Activated T-cell treated with anti-CD3 and anti-CD28 coated beads, Interleukin-2, amount 50 U/mL, for 4 hours (primary cell): ENCODE measurements at regions not wholly inside any gene's neighbourhood (a gene's known extent, or its start where the extent isn't known, plus 50 kb on each side); places are given as distances from the start of the nearest gene placed in this dataset.

Experiments
- ATAC-seq, 2 donors: fragments of 200-7000 bp; cut with Tn5 transposase; one replicate each; pipeline ENCODE4 v1.10.0; 2021
- DNase-seq: peaks from one replicate; pipeline ENCODE4 v3.0.0-alpha.2; 2020
- H3K27me3 Mint-ChIP-seq: one replicate; pipeline ENCODE4 v1.8.0; 2021; ENCODE audit warnings: low read depth, mixed read lengths
- H3K36me3 Mint-ChIP-seq: one replicate; pipeline ENCODE4 v1.8.0; 2022; ENCODE audit warnings: mixed read lengths; ENCODE audit not compliant: insufficient read depth
- H3K4me1 Mint-ChIP-seq: one replicate; pipeline ENCODE4 v1.8.0; 2021; ENCODE audit warnings: low read depth, mixed read lengths
- H3K4me3 Mint-ChIP-seq: one replicate; pipeline ENCODE4 v1.8.0; 2021; ENCODE audit warnings: mild to moderate bottlenecking, moderate library complexity, mixed read lengths
- H3K9me3 Mint-ChIP-seq: one replicate; pipeline ENCODE4 v1.8.0; 2021; ENCODE audit warnings: mixed read lengths

DNA sequence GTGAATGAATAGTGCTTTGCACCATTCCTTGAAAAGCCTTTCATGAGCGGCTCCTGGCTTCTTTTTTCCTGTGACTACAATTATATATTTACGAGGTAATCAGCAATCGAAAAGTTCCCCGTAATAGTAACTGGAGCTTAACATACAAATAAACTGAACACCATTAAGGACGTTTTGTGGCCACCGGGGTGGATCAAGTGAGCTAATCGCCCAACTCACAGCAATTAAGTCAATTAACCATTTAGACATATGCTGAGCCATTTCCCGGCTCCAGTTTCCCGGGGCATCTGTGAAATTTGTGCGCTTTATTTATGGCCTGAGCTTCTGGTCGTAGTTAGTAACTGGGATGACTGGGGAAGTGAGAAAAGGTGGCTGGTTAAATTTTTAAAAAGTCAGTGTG is 465.2 kb downstream of the MIAT start:
- no peak for ATAC-seq
- no peaks in the 10 kb centered on the region for H3K4me1 Mint-ChIP-seq
- peaks cover 13% of the 10 kb centered on the region for H3K27me3 Mint-ChIP-seq
- peaks cover 4% of the 10 kb centered on the region for H3K9me3 Mint-ChIP-seq
- H3K4me3 Mint-ChIP-seq: no peak overlapping the region
- DNase-seq: no peak
- no peaks in the 10 kb centered on the region for H3K36me3 Mint-ChIP-seq

DNA sequence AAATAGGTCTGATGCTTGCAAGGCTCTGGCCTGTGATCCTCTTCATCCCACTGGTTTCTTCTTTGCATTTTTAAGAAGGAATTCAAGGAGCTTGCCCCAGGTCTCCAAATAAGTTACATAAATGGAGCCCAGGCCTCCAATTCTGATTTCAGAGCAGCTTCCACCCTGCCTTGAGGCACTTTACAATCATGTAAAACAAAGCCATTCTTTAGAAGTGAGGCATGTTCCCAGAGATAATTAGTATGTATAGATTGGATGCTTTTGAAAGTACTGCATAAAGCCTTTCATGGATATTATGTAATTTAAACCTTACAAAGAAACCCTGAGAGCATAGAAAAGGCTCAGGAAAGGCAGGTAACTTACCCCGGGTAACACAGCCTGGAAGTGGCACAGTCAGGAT is 466.5 kb downstream of the MIAT start:
- Mint-ChIP-seq H3K4me3 (no peak overlapping the region), H3K4me1 (no peaks in the 10 kb centered on the region), H3K27me3 (peaks cover 13% of the 10 kb centered on the region), H3K9me3 (peaks cover 4% of the 10 kb centered on the region), H3K36me3 (no peaks in the 10 kb centered on the region)
- DNase-seq: no peak
- ATAC-seq: no peak

DNA sequence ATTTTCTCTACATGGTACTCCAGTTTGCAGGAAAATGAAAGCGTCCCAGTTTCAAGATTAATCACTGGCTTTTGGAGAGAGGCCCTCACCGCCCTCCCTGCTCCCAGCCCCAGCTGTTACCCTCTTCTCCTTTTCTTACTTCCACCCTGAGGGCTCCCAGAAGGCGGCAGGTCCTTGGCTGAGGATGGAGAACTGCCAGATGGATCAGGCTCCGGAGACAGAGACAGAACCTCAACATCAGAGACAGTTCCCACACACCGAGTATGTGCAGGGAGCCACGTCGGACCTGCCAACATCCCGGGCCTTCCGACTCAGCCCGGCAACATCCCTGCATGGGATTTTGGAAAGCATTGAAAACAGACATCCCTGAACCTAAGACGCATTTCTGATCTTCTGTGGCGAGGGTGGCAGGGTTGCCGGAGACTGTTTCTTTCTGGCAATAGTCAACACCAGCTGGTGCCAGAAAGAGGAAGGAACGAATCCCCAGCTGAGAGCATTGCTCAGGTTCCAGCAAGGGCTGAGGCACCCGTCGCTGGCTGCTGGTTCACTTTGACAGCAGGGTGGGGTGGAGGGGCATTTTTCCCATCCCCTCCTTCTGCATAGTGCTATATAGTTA is 467.1 kb downstream of the MIAT start:
- Mint-ChIP-seq H3K4me1 (no peaks in the 10 kb centered on the region), H3K27me3 (peaks cover 13% of the 10 kb centered on the region), H3K36me3 (no peaks in the 10 kb centered on the region), H3K9me3 (peaks cover 4% of the 10 kb centered on the region), H3K4me3 (no peak overlapping the region)
- ATAC-seq (no peak), DNase-seq (no peak)

DNA sequence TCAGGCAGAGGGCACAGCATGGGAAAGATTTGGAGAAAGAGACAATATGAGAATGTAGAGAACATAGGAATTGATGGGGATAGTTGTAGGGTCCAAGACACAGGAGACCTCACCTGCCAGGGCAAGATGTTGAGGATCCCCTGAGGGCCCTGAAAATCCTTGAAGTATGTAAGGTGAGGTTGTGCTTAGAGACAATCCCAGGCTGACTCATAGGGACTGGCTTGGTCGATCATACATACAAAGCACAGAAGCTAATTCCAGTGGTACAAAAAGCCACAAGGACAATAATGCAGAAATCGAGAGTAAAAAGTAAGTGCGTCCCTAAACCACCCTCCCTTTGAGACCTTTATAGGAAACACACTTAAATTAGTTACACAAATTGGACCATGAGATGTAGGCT is 468.2 kb downstream of the MIAT start:
- DNase-seq: no peak
- no peaks in the 10 kb centered on the region for H3K36me3 Mint-ChIP-seq
- no peak overlapping the region for H3K4me3 Mint-ChIP-seq
- no peaks in the 10 kb centered on the region for H3K4me1 Mint-ChIP-seq
- no peak for ATAC-seq
- peaks cover 13% of the 10 kb centered on the region for H3K27me3 Mint-ChIP-seq
- H3K9me3 Mint-ChIP-seq: no peaks in the 10 kb centered on the region

DNA sequence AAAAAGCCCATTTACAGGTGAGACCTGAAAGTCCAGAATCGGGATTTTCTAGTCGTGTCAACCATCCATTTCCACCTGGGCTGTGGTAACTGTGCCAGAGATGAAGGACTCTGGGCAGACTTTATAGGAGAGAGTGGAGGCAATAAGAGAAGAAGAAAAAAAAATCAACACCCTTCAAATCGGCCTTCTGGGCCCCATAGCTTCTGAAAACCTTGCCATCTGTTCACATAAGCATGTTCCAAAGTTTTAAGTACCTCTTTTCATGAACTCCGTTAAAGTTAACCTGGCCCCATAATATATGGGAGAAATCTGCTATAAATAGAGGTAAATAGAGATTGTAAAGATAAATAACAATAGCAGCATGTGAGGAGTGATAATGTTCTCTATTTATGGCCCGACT is 470.5 kb downstream of the MIAT start:
- H3K27me3 Mint-ChIP-seq: peaks cover 16% of the 10 kb centered on the region
- no peak overlapping the region for H3K4me3 Mint-ChIP-seq
- no peaks in the 10 kb centered on the region for H3K36me3 Mint-ChIP-seq
- no peaks in the 10 kb centered on the region for H3K9me3 Mint-ChIP-seq
- H3K4me1 Mint-ChIP-seq: no peaks in the 10 kb centered on the region
- ATAC-seq (no peak), DNase-seq (no peak)

DNA sequence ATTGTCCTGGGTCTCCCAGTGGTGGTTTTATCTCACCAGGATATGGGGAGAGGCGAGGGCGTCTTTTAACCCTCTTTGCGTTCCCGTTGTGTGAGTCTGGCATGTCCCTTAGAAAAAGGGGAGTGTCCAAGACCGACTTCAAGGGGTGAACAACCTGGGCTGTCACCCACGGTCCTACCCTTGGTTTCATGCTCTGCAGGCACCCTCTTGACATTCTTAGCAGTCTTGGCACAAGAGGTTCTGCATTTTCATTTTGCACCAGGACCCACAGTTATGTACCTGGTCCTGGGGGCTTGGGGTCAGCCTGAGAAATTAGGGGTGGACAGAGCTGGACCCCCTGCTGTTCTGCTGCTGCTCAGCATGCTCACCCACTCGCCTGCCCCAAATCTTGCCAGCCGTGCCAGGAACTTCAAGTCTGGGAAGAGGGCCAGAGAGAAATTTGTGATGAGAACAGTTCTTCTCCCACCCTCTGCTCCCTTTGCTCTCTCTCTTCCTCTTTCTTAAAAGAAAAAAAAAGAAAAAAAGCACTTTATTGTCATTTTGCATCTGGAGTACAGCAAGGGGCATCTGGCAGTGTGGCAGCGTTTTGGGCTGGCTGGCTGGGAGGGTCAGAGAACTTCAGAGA is 471.2 kb downstream of the MIAT start:
- peaks cover 17% of the 10 kb centered on the region for H3K27me3 Mint-ChIP-seq
- no peaks in the 10 kb centered on the region for H3K4me1 Mint-ChIP-seq
- no peaks in the 10 kb centered on the region for H3K36me3 Mint-ChIP-seq
- ATAC-seq (no peak), DNase-seq (no peak)
- H3K4me3 Mint-ChIP-seq: no peak overlapping the region
- no peaks in the 10 kb centered on the region for H3K9me3 Mint-ChIP-seq

DNA sequence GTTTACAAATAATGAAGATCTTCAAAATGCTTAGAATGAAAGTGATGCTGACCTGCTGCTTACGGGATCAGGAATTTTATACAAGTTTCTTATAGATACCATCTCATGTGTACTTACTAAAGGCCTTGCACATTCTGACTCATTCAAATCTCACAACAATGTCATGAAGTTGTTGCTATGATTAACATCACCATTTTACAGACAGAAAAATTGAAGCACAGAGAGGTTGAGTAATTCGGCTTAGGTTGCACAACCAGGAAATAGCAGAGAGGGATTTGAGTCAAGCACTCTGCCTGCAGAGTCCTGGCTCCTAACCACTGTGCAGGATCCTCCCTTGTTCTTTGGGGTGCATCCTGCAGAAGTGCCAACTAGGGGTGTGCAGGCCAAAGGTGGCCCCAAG is 471.9 kb downstream of the MIAT start:
- peaks cover 22% of the 10 kb centered on the region for H3K27me3 Mint-ChIP-seq
- no peaks in the 10 kb centered on the region for H3K4me1 Mint-ChIP-seq
- no peaks in the 10 kb centered on the region for H3K36me3 Mint-ChIP-seq
- no peaks in the 10 kb centered on the region for H3K9me3 Mint-ChIP-seq
- no peak for DNase-seq
- ATAC-seq: no peak
- H3K4me3 Mint-ChIP-seq: no peak overlapping the region

DNA sequence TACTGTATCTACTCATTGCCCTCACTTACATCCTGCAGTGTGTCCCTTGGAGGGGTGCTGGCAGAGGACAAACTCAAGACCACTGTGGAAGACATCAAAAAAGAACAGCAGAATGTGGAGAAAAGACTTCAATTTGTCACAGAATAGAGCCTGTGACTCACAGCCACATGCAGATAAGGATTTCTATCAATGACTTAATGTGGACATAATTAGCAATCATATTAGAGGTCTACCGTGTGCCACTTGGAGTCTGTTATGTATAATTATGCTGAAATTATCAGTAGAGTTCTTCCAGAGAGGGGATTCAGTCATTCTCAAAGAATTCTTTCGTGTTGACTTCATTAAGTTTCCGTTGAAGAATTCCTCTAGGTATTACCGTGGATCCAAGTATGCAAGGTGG is 473.5 kb downstream of the MIAT start:
- H3K36me3 Mint-ChIP-seq: no peaks in the 10 kb centered on the region
- ATAC-seq (no peak), DNase-seq (no peak)
- peaks cover 12% of the 10 kb centered on the region for H3K27me3 Mint-ChIP-seq
- H3K4me3 Mint-ChIP-seq: no peak overlapping the region
- no peaks in the 10 kb centered on the region for H3K4me1 Mint-ChIP-seq
- H3K9me3 Mint-ChIP-seq: no peaks in the 10 kb centered on the region

DNA sequence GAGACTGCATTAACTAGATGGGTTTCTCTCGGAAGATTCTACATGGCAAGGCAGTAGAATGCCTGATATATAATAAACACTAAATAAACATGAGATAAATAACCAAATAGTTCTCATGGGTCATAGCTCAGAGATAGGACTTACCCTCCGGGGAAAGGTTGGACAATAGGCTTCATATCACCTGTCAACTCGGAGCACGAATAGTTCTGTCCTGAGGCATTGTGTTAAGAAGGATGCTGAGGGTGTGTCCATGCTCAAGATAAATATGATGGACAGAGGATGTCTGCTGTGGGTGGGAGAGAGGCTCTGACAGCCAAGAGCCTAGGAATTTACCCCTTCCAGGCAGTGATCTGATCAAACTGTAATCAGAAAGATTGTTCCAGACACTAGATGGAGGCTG is 474.0 kb downstream of the MIAT start:
- Mint-ChIP-seq H3K4me3 (no peak overlapping the region), H3K4me1 (no peaks in the 10 kb centered on the region), H3K9me3 (peaks cover under 1% of the 10 kb centered on the region), H3K36me3 (no peaks in the 10 kb centered on the region), H3K27me3 (peaks cover 12% of the 10 kb centered on the region)
- ATAC-seq (no peak), DNase-seq (no peak)

DNA sequence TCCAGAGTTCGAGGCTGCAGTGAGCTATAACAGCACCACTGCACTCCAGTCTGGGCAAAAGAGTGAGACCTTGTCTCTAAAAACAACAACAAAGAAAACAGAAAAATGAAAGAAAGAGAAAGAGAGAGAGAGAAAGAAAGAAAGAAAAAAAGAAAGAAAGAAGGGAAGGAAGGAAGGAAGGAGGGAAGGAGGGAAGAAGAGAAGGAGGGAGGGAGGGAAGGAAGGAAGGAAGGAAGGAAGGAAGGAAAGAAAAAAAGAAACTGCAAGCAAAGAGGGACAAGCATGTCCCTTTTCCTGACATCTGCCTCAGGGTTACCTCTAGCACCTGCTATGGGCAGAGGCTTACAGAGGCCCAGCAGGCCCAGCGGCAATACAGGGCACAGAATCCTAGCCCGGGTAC is 475.0 kb downstream of the MIAT start:
- H3K27me3 Mint-ChIP-seq: peaks cover 9% of the 10 kb centered on the region

DNA sequence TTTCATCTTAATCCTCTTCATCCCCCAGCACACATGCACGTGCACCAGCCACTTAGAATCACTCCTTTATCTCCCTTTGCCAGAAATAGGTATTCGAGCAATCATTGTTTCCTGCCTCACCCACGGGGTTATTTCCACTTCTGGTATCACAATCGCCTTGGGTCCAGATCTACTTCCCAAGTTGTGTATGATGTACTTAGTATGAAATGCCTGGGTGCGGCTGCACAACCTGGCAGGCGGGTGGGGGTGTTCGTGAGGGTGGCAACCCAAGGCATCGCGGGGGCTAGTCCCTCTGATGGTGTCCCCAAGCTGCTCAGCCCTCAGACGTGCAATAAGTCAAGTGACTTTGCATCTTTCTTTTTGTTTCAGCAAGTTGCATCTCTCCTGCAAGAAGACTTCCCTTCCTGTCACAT is 475.6 kb downstream of the MIAT start:
- no peak for ATAC-seq
- H3K9me3 Mint-ChIP-seq: peaks cover 7% of the 10 kb centered on the region
- no peaks in the 10 kb centered on the region for H3K36me3 Mint-ChIP-seq

More for the DNA sequence above, 475.0 kb downstream of the MIAT start:
- Mint-ChIP-seq H3K4me1 (no peaks in the 10 kb centered on the region), H3K36me3 (no peaks in the 10 kb centered on the region), H3K4me3 (no peak overlapping the region), H3K9me3 (peaks cover 7% of the 10 kb centered on the region)
- no peak for ATAC-seq
- DNase-seq: no peak

DNA sequence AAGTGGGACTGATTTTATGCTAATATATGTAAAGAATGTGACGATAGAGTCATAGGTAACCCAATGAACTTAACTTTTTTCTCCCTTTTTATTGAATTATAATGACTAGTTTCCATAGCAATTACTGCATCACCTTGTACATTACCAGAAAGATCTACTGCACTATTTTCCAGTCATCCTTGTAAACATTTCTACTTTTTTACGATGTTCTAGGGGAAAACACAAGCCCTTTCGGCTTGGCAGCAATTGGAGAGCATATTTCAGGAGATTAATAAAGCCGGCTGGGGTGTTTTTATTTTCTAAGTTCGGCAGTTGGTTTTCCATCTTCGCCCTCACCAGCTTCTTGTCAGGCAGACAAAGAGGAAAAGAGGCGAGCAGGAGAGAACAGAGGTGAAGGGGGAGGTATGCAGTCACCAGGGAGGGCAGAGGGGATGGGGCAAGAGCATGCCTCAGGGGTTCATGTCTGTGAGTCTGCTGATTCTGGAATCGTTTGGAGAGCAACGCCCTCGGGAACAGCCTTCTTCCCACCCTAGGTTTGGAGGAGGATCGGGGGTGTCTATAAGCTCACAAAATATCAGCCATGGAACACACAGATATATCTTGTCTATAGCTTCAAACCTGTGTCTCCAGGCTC is 476.4 kb downstream of the MIAT start:
- DNase-seq (no peak), ATAC-seq (no peak)
- H3K27me3 Mint-ChIP-seq: peaks cover 9% of the 10 kb centered on the region
- H3K36me3 Mint-ChIP-seq: no peaks in the 10 kb centered on the region
- no peaks in the 10 kb centered on the region for H3K4me1 Mint-ChIP-seq
- H3K9me3 Mint-ChIP-seq: peaks cover 7% of the 10 kb centered on the region
- no peak overlapping the region for H3K4me3 Mint-ChIP-seq

More for the DNA sequence above, 475.6 kb downstream of the MIAT start:
- H3K27me3 Mint-ChIP-seq: peaks cover 9% of the 10 kb centered on the region
- no peak for DNase-seq
- no peaks in the 10 kb centered on the region for H3K4me1 Mint-ChIP-seq
- H3K4me3 Mint-ChIP-seq: no peak overlapping the region

DNA sequence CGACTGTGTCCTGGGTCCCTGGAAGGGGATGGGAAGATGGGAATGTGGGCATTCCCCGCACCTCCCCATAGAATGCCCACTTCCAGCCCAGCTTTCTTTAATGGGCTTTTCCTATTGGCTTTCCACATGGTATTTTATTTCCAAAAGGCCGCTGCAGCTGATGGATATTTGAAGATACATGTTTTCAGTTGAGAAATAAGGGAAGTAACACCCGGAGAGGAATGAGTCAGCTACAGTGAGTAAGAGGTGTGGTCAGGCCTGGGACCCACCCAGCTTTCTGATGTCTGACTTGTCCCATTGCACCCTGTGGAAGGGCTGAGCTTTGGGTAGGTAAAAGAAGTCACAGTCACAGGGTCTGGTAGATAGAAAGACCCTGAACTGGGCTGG is 476.9 kb downstream of the MIAT start:
- Mint-ChIP-seq H3K9me3 (peaks cover 7% of the 10 kb centered on the region), H3K36me3 (no peaks in the 10 kb centered on the region), H3K27me3 (peaks cover 9% of the 10 kb centered on the region), H3K4me1 (no peaks in the 10 kb centered on the region), H3K4me3 (no peak overlapping the region)
- DNase-seq: no peak
- peak; percentile 76 to 78 for ATAC-seq

DNA sequence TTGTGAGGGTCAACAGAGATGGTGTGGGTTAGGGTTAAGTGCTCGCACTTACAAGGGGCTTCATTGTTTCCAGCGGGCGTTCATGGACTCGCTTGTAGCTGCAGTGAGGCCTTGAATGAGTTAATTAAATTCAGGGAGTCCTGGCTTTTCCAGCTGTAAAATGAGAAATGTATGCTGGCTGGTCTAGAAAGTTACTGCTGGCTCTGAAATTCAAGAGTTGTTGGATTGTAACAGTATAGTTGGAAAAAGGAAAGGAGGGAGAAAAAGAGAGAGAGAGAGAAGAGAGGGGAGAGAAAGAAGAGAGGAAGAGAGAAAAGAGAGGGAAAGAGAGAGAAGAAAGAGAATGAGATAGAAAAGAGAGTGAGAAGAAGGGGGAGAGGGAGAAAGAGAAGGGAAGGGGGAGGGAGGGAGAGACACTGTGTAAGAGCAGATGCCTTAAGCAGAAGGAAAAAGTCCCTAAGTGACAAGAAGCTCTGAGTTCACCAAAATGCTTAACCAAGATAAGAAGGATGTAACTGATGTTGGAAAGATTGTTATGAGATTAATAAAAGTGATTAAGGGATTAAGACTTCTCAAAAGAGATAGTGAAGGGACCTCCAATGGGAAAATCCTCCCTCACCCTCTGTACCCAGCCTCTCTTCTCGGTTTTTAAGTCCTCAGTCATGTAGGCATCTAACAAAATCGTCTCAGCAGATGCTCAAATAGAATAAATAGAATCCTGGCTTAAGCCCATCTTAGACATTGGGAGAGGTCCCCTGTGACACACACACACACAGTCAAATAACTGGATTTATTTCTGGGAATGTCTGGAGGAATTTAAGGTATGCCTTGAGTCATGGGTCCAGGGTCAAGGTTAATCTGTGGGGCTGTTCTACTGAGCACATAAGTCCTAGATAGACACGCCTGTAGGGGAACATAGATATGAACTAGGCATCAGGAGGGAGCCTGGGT is 477.9 kb downstream of the MIAT start:
- peaks cover 7% of the 10 kb centered on the region for H3K9me3 Mint-ChIP-seq
- DNase-seq (no peak), ATAC-seq (no peak)
- H3K4me3 Mint-ChIP-seq: no peak overlapping the region
- no peaks in the 10 kb centered on the region for H3K36me3 Mint-ChIP-seq
- peaks cover 9% of the 10 kb centered on the region for H3K27me3 Mint-ChIP-seq
- no peaks in the 10 kb centered on the region for H3K4me1 Mint-ChIP-seq
